Epithelial cell of prostate (primary cell): ENCODE measurements at regions not wholly inside any gene's neighbourhood (a gene's known extent, or its start where the extent isn't known, plus 50 kb on each side); places are given as distances from the start of the nearest gene placed in this dataset.
"Not testable (repeated sequence)": the region's sequence is repeated elsewhere in the genome, so short reads cannot be mapped to it uniquely, and the experiment has no call there.

Source experiments
- DNase-seq: peaks from one replicate; pipeline ENCODE4 v3.0.0-alpha.2; 2011; ENCODE audit warnings: low read depth, low spot score
- H3K27ac ChIP-seq: fragments of 450-650 bp; 2 replicates; pipeline ENCODE4 v1.5.1; 2017; ENCODE audit warnings: mild to moderate bottlenecking

DNA sequence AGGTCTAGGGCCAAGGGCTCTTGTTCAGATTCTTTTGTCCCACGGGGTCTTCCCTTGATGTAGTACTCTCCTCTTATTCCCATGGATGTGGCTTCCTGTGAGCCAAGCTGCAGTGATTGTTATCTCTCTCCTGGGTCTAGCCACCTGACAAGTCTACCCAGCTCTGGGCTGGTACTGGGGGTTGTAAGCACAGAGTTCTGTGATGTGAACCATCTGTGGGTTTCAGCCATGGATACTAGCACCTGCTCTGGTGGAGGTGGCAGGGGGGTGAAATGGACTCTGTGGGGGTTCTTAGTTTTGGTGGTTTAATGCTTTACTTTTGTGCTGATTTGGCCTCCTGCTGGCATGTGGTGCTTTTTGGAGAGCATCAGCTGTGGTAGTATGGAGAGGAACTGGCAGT lies 350.8 kb downstream of the DNAJB9 start:
- H3K27ac ChIP-seq, result no peak overlapping the region
- DNase-seq, result no peak

DNA sequence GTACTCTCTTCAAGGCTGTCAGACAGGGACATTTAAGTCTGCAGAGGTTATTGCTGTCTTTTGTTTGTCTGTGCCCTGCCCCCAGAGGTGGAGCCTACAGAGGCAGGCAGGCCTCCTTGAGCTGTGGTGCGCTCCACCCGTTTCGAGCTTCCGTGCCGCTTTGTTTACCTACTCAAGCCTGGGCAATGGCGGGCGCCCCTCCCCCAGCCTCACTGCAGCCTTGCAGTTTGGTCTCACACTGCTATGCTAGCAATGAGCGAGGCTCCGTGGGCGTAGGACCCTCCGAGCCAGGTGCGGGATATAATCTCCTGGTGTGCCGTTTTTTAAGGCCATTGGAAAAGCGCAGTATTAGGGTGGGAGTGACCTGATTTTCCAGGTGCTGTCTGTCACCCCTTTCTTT lies 373.4 kb downstream of the DNAJB9 start:
- not testable (repeated sequence) for DNase-seq, H3K27ac ChIP-seq

DNA sequence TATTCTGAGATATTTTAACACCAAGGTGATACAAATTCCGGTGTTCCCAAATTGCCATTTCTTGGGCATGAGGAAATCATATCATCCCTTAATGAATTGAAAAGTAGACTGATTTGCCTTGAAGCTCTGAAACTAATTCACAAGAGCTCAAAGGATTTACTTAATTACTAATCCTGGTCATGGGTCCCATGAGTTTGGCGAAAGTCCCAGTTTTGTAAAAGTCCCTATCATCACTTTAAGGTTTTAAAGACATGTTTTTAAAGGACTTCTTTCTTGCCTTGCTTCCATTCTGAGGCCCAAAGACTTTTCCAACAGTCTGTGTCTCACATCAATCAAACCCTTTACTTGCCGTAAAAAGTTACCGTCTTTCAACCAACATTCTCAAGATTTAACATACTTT lies 377.9 kb downstream of the DNAJB9 start:
- no peak for DNase-seq
- no peak overlapping the region for H3K27ac ChIP-seq

DNA sequence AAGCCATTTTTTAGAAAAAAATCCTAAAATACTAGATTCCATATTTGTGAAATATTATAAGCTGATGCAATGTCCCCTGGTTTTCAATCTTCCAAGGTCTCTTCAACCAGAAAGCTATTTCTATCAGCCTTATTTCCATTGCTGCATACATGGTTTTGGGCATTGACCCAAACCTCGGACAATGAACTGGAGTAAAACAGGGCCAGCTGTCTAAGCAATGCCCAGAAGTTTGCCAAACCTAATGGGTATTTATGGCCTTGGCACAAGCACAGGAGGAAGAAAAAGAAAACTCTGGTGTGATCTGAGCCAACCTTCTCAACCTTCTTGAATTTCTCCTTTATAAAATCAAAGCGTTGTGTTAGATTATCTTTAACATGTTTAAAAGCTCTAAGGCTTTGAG lies 402.3 kb downstream of the DNAJB9 start:
- DNase-seq, result no peak
- no peak overlapping the region for H3K27ac ChIP-seq

DNA sequence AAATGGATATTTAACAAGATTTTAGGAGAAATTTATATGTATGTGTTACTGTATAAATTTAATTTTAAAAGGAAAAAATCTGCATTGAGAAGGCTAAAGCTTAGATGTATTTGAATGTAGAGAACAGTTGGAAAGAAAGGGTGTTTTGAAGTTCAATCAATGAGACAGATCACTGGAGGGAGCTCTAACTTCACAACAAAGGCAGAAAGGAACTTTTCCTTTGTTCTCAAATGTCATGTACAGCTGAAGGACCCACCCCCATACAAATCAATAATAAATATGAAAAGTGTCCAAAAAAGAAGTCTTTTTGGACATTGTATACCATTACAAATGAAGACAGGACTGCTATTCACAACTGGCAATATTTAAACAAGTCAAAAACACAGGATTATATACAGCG lies 403.4 kb downstream of the DNAJB9 start:
- DNase-seq, result no peak
- H3K27ac ChIP-seq, result no peak overlapping the region

DNA sequence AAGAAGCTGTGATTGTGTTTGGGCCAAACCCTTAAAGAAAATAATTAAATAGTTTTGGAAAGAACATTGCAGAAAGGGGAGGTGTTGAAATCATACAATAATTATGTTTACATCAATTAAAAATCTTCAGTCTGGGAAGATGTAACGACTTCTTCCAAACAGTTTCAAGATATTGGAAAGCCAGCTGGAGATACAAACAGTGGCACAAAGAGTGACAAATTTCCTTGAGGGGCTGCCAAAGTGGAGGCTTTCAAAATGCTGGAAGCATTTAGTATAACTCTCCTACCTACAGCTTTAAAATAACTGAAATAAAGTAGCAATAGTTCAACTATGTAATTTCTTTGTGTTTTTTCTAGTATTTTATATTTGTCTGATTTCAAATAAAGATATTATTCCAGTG lies 405.0 kb downstream of the DNAJB9 start:
- DNase-seq, result no peak
- H3K27ac ChIP-seq, result no peak overlapping the region

DNA sequence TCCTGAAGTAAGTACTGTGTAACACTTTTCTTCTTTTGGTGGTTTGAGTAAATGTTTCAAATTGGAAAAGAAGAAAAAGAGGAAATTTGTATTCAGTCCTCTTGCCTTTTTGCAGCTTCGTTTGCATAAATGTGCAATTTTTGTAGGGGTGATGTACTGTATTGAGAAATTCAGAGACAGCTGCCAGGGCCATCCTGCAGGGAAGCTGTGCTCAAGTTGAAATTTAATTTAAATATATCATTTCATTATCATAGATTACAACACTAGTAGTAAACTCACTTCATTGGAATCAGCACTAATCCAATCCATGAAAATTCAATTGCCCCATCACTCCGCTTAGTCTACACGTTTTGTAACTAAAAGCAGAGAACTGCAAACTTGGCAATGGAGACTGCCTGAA lies 415.4 kb downstream of the DNAJB9 start:
- DNase-seq, result no peak
- no peak overlapping the region for H3K27ac ChIP-seq

DNA sequence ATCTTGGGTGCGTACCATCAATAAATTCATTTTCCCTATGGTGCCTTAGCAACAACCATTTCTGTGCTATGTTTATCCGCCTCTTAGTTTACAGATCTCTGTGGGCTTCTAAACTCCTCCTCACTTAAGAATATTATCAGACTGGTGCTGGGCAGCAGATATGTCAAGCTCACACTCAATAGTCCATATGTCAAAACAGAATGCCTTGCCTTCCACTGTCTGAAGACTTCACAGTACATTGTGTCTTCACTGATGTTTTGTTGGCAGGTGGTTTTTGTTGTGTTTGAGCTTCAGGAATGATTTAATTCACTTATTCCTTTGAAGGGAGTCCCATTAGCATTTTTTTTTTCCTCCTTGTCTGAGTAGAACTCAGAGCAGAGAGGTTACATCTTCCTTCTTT lies 419.6 kb downstream of the DNAJB9 start:
- no peak overlapping the region for H3K27ac ChIP-seq
- DNase-seq, result no peak

DNA sequence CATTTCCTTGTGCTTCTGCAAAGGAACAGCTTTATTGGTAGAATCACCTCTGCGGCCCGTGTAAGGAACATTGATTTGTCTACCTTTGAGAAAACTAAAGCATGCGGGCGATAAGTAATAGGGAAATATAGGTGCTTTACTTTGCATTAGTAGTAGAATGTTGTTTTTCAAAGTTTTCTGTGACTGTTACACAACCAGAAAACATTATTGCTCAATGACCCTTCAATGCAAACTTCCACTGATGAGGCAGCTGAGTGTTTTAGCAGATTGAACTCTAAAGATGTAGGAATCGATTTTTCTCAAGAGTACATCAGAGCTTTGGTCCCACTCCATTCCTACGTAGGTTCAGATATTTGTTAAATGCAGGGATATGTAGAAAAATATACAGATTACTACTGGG lies 427.8 kb downstream of the DNAJB9 start:
- H3K27ac ChIP-seq, result no peak overlapping the region
- no peak for DNase-seq

DNA sequence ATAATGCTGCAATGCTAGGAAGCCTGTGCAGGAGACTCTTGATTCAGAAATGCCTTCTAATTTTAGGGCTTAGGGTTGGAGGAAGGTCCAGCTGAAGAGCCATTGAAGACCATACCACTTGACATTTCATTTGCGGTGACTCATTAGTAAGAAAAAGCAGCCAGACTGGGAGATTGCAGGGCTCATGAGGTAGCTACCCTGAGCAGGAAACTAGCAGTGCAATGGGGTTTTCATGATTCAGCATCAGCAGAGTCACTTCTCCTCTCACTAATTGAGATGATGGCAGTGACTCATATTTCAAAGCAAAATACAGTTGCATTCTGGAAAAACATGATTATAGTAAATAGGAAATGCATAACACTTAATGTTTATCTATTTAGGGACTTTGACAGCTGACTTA lies 434.1 kb downstream of the DNAJB9 start:
- no peak overlapping the region for H3K27ac ChIP-seq
- DNase-seq, result peak; percentile 6

DNA sequence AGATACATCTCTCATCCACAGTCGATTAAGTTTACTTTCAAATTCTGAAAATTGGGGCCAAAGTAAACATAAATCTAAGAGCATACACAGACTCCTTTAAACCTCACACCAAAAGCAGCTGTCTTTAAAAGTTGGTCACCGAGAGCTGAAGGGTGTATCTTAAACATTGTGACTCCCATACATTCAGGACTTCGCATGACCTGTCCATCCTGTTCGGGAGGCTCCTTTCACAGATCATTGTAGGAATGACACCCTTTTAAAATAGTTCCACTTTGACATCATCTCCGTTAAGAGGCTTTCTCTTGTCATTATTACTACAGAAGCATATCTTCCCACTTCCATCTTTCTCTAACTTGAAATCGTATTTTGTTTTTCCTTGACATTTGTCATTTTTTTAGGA lies 440.0 kb downstream of the DNAJB9 start:
- DNase-seq, result no peak
- no peak overlapping the region for H3K27ac ChIP-seq

DNA sequence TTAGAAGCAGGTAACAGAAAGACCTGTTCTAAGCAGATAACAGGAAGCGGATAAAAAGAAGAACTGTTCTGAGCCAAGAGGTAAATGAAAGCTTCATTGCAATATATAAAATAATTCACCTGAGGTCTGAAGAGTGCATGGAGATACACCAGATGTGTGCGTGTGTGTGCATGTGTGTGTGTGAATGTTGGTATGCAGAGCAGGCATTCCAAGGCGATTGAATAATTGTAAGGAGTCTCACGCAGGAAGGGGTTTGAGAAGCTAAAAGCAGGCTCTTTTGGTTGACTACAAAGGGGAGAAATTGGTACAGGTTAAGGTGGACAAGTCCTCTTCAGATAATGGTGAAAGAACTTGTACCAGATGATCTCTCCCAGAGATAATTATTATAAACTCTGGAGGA lies 450.6 kb downstream of the DNAJB9 start:
- no peak for DNase-seq
- no peak overlapping the region for H3K27ac ChIP-seq

DNA sequence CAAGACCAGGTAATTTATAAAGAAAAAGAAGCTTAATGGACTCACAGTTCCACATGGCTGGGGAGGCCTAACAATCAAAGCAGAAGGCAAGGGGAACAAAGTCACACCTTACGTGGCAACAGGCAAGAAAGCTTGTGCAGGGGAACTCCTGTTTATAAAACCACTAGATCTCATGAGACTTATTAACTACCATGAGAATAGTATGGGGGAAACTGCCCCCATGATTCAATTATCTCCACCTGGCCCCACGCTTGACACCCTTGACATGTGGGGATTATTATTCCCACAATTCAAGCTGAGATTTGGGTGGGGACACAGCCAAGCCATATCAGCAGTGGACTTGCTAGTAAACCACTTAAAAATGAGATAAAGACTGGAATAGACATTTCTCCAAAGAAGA lies 451.7 kb downstream of the DNAJB9 start:
- no peak overlapping the region for H3K27ac ChIP-seq
- DNase-seq, result no peak

DNA sequence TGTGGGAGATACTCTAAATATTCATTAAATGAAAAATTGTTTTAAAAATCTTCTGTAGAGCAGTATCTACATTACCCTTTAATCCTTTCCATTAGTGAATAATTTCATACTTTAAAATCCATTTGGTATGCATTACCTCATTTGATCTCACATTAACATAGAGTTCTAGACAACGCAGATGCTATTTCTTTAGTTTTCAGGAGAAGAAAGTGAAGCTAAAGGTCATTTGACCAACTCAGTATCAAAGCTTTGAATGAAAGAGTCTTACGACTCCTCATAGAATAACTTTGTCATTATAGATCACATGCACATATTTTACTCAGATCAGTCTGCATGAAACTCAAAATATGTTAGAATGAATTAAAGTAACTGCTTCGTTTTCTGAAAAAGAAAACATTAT lies 460.2 kb downstream of the DNAJB9 start:
- DNase-seq, result no peak
- no peak overlapping the region for H3K27ac ChIP-seq

DNA sequence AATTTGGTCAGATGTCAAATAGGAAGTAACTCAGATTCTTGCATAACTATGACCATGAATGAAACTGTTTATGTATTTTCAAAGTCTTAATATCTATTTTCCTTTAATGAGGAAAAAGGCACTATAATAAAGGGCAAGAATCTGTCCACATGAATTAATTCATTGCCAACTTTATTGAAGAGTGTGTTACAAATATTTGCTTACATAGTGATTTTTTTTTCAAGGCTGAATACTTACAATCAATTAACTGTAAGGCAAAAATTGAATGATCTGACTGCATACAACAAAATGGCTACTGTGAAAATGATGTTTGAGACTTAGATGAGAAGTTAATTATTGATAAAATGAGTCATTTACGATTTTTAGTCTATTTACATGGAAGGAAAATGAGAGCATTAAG lies 475.0 kb downstream of the DNAJB9 start:
- DNase-seq, result no peak
- H3K27ac ChIP-seq, result no peak overlapping the region

DNA sequence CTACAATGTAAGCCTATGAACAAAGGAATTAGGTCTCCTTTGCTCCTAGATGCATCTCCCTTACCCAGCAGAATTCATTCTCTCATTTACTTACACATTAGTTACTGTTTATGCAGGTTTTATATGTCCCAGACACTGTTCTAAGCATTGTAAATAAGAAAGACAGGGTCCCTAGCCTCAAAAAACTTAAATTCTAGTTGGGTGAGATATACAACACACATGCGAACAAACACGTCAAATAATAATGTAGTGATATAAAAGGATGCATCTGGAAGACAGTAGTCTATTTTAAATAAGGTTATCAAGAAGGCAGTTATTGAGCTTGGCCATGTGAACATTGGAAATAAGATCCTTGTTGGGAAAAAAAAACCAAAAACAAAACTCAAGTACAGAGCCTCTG lies 479.7 kb downstream of the DNAJB9 start:
- no peak for DNase-seq
- no peak overlapping the region for H3K27ac ChIP-seq

DNA sequence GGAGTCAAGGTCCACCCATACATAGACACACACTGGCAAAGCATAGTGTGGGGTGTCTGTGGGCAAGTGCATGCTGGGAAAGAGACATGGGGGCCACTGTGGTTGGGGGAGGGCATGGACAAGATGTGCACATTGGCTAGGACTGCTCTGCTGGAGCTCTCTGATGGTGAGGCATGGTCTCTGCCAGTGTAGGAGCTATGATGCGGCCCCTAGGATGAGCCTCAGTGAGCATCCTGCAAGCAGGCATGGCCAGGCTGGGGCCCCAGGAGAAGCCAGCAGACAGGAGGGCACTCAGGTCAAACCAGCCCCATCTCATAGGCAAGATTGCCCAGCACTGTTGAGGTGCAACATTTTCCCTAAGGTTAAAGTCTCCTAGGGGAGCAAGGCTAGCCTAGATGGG lies 489.4 kb downstream of the DNAJB9 start:
- H3K27ac ChIP-seq, result no peak overlapping the region
- DNase-seq, result no peak

DNA sequence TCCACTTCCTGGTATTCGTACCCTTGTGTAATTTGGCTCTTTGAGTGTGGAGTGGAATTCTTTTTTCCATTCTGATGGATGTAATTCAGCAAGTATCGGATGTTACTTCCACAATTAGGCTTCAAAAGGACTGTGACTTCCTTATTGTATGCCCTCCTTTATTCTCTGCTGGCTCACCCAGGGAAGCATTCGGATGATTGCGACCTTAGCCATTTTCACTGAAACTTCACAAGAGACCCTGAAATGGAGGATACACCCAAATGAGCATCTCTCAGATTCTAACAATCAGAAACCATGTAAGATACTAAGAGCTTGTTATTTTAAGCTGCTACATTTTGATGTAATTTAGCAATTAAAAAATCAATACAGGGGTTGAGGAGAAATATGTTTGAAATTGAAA lies 493.1 kb downstream of the DNAJB9 start:
- DNase-seq, result no peak
- H3K27ac ChIP-seq, result no peak overlapping the region

DNA sequence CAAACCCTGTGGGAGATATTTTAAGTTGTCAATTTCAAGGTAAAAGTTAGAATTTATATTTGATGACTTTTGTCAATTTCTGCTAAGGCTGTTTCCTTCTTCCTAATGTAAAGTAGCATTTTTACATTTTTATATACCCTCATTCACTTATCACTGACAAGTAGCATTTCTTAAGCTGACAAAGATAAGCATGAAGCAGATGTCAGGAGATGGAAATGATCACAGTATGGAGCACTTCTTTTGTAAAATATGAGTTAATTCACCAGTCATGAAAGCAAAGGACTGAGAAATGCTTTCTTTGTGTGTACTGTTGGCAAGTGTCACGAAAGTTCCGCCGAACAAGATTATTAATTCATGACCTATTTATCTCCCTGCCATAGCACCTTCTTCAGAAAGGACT lies 503.9 kb downstream of the DNAJB9 start:
- DNase-seq, result no peak
- no peak overlapping the region for H3K27ac ChIP-seq

DNA sequence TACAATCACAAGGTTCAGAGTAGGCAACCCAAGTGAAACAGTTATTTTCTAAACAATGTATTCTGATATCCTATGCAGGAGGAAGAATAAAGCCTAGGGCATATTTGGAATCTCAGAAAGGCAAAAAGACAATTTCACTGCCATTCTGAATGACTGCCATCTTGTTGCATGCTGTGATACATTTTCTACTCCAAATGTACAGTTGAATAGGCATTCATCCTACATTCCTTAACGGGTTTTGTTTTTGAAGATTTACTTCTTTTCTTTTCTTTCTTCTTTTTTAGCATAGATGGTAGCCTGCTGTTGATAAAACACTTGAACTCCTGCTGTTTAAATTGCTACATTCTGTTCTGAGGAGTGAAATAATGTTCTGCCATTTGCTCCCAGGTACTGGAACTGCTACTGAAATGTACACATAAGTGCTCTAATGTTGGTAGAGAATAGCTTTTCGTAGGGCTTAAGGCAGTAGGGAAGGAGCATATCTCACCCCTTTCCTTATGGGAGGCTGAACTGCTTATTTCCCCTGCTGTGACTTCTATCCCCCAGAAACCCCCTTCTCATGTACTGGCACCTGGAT lies 506.8 kb downstream of the DNAJB9 start:
- no peak overlapping the region for H3K27ac ChIP-seq
- no peak for DNase-seq

DNA sequence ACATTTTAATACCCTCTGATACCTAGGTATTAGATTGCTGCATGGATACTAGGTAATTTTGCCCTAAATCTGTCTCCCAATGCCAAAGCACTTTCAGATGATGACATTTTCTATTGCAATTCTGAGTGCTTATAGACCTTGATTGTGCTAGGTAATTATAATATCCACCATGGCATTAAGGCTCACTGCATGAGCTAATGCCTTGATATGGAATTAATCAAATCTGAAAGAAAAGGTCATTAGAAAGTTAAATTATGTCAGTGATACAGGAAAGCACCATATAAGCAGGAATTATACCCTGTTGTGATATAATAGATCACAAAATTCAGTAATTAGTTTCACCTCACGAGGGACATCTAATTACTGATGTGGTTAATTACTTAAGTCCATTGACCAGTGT lies 521.4 kb downstream of the DNAJB9 start:
- no peak overlapping the region for H3K27ac ChIP-seq
- no peak for DNase-seq

DNA sequence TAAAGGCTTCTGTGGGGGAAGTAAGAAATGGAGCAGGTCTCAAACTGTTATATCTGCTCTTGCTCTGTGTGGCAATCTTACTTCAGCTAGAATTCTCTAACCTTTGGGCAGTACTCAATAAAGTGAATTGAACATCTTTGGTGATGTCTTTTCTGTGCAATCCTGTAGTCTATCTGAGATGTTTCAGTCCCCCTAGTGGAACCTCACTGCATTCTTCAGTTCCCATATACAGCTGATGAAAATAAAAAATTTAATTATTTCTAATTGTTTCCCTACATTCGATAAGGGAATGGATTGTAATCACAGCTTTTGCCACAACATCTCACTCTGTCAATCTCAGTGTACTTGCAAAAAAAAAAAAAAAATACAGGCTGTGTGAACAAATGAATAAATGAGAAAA lies 522.6 kb downstream of the DNAJB9 start:
- DNase-seq, result no peak

DNA sequence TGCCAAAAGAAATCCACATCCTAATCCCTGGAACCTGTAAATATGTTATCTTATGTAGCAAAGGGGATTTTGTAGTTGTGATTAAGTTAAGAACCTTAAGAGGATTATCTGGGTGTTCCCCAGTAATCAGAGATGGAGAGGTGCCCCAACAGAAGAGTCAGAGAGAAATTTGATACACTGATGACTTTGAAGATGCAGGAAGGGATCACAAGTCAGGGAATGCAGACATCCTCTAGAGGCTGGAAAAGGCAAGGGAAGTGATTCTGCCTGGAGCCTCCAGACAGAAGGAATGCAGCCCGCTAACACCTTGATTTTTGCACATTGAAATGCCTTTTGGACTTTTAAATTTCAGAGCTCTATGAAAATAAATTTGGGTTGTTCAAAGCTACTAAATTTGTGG lies 531.7 kb downstream of the DNAJB9 start:
- no peak for DNase-seq
- H3K27ac ChIP-seq, result no peak overlapping the region

More for the DNA sequence above, 522.6 kb downstream of the DNAJB9 start:
- no peak overlapping the region for H3K27ac ChIP-seq
